GM20000 (cell line): ENCODE measurements at regions not wholly inside any gene's neighbourhood (a gene's known extent, or its start where the extent isn't known, plus 50 kb on each side); places are given as distances from the start of the nearest gene placed in this dataset.

Experiments used
- DNase-seq: peaks from one replicate; pipeline ENCODE4 v3.0.0; 2012; ENCODE audit warnings: low spot score
- CTCF ChIP-seq: IDR thresholded peaks from 2 replicates; pipeline ENCODE4 v1.5.1; 2012; ENCODE audit warnings: mild to moderate bottlenecking, control low read depth; ENCODE audit errors: extremely low read depth, missing control alignments

DNA sequence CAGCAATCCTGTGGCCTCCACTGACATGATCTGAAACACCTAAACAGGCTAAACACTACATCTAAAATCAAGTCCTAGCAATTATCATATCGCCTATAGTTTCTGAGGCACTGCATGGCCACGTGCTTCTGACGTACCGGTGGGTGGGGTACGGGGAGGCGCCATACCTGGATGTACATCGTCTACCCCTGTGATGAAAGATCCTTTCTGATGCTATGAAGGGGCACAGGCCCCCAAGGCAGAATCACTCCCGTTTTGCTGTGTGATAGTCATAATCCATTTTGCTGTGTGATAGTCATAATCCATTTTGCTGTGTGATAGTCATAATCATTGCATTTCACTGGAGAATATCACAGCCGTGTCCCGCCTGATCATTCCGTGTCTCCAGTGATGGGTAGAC, 118.7 kb upstream of the SOX1 start:
- no peak for DNase-seq
- no peak for TF ChIP-seq CTCF

DNA sequence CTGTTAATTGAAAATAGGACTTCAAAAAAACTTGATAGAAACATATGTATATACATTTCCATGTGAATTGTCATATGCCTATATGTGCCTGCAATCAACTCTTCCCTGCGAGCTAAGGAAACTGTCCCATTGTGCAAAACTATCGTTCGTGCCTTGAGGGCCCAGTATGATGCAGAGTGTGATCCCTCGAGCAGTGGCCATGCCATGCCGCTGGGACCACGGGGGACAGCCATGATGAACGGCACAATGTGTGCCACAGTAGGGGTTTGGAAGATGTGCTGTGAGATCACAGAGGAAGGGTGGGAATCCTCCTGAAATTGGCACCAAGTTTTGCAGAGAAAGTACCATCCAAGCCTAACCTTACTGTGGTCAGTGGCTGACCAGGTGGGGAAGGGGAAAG, 118.1 kb upstream of the SOX1 start:
- no peak for DNase-seq
- no peak for TF ChIP-seq CTCF

DNA sequence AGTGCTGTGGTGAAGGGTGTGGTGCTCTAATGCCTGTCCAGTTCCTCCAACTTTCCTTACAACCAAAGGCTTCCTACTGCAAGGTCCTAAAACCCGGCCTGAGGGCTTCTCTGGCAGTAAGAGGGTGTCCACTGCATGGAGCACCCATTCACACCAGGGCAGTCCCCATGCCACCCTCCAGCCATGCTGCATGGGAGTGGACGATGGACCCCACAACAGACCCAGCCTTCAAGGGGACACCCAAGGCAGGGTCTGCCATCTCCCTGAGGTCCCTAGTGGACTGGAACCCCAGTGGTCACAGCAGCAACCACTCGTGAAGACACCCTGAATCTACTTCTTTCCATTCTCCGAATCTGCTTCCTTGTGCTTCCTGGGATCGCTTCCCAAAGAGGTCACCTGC, 117.6 kb upstream of the SOX1 start:
- DNase-seq, result no peak
- TF ChIP-seq CTCF, result no peak

- DNase-seq, result no peak
- no peak for TF ChIP-seq CTCF
Measured at GRCh38 chr13:111950697-111951096, 116.3 kb upstream of the SOX1 start.

DNA sequence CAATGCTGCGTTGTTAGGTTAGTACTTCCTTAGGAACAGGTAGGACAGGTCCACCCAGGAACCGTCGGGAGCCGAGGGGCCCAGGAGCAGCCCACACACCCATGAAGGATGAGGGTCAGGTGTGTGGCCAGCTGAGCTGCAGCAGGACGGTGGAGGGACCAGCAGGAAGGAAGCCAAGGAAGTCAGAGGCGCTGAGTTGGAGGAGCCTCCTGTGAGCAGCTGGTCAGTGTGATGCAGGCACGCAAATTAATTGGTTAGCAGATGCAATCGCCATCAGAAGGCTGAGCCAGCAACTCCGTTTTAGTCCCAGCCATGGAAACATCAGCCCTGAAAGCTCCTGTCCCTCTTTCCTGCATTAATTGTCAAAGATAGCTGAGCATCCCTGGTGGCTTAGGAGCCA, 114.9 kb upstream of the SOX1 start:
- no peak for TF ChIP-seq CTCF
- DNase-seq, result no peak

DNA sequence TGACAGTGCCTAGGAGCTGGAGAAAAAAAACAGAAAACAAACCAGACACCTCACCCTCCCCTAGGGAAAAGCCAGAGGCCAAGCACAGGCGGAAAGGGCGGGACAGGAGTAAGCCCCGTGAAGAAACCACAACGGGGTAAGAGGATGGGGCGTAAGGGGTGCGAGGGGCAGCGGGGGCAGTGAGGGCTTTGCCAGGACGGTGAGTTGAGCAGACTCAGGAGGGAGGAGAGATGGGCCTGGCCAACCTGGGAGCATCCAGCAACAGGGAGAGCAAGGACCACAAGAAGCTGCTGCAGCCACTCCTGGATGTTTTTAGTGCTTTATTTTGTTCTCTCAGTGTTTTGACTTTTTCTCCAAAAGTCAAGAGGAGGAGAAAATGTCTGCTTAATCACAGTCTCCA, 114.1 kb upstream of the SOX1 start:
- no peak for DNase-seq
- TF ChIP-seq CTCF, result no peak

GRCh38 chr13:111953546-111954178, 113.3 kb upstream of the SOX1 start:
- no peak for DNase-seq
- TF ChIP-seq CTCF, result no peak
